T-helper 1 cell treated with Interleukin-12 subunit alpha and Interleukin-12 subunit beta and Interleukin-4 antibody, amounts not matched to agents 30 ng/mL and 1 ng/mL, for 36 hours (primary cell): ENCODE measurements at regions not wholly inside any gene's neighbourhood (a gene's known extent, or its start where the extent isn't known, plus 50 kb on each side); places are given as distances from the start of the nearest gene placed in this dataset.
"Not testable (repeated sequence)": the region's sequence is repeated elsewhere in the genome, so short reads cannot be mapped to it uniquely, and the experiment has no call there.

Experiments
- intact Hi-C: fragments of 100-400 bp; cut with micrococcal nuclease; formaldehyde crosslinking; loops from one replicate; pipeline ENCODE4 v1.15.1; 2024

DNA sequence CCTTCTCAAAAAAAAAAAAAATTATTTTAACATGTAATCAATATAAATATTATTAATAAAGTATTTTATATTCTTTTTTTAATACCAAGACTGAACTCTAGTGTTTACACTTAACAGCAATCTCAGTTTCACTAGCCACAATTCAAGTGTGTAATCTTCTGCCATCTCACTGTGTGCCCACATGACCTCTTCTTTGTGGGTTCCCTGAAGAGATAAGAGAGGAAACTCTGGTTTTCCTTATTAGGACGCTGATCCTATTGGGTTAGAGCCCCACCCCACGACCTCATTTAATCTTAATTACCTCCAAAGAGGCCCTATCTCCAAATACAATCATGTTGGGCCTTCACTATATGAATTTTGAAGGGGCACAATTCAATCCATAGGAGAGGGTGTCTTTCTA is 177.6 kb downstream of the STK31 start:
- intact Hi-C loops = no loop called here

DNA sequence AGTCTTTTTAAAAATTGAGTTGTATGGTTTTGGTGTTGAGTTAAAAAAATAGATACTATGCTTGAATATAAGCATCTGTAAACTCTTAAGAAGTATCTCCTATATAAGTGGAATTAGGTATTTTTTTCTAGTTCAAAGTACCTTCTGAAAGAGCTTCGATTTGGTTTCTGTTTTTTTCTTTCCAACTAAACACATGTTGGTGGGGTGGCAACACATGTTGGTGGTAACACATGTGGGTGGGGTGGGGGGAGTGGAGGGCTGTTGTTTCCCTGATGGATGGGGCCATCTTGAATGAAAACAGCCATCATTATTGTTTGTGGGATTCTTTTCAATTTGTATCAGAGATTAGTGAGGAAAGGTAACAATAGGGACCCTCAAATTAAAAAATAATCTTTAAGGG is 178.9 kb downstream of the STK31 start:
- intact Hi-C loops = no loop called here

DNA sequence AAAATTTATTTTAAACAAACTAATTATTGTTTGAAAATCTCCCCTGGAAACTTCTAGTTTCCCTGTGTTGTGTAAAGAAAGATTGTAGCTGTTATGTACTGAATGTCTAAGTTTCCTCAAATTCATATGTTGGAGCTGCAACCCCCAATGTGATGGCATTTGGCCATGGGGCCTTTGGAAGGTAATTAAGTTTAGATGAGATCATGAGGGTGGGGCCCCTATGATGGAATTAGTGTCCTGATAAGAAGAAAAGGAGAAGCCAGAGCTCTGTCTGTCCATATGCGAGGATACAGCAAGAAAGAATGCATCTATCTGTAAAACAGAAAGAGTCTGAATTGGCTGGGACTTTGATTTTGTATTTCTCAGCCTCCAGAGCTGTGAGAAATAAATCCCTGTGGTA is 179.5 kb downstream of the STK31 start:
- intact Hi-C loops = no loop called here

DNA sequence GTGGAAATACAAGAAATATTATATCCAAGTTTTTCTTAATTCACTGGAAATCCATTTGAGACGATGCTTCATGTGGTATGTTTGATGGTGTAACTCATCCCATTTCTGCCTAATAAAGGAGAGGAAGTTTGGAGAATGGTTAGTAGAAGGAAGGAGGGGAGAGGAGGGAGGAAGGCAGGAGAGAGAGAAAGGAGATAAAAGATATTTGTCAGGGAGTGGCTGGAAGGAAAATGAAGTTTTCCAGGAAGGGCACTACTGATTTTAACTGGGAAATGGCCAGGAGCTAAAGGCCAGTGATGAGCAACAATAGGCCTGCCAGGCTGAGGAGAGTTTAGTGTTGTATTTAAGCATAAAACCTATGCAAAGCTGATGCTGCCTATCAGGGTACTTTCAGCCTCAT is 182.0 kb downstream of the STK31 start:
- intact Hi-C loops = loop anchor here (10.0 kb wide), 2 partner anchors 537 to 627 kb away; no protein-coding TSS in a partner anchor

DNA sequence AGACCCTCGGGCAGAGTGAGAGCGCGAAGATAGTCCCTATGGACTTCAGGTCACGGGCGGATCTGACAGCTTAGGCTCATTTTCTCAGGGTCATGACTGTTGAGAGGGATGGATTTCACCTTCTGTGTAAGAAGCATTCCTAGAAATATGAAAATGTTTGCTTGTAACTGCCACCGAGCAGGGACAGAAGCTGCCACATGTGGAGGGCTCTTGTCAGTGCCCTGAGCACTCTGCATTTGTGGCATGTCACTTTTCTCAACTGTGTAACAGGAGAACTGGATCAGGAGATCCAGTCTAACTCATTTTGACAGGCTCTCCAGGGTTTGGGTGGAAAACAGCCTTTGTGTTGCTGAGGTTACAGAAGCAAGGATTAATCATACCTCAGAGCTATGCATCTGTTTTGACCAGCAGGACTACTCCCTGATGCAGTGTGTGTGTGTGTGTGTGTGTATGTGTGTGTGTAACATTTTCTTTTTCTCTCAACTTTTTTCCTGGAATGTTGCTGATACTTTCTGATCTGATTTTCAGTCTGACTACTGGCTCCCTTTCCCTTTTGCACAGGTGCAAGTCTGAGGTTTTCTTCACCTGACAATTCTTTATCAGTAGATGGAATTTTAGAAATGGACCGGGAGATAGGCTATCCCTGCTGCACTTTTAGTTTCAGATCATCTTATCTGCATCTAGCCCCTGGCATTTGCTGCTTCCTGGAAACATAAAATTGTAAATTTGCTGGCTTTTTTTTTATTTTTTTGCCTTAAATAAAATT is 183.3 kb downstream of the STK31 start:
- intact Hi-C loops = loop anchor here (10.0 kb wide), 2 partner anchors 539 to 629 kb away; no protein-coding TSS in a partner anchor

DNA sequence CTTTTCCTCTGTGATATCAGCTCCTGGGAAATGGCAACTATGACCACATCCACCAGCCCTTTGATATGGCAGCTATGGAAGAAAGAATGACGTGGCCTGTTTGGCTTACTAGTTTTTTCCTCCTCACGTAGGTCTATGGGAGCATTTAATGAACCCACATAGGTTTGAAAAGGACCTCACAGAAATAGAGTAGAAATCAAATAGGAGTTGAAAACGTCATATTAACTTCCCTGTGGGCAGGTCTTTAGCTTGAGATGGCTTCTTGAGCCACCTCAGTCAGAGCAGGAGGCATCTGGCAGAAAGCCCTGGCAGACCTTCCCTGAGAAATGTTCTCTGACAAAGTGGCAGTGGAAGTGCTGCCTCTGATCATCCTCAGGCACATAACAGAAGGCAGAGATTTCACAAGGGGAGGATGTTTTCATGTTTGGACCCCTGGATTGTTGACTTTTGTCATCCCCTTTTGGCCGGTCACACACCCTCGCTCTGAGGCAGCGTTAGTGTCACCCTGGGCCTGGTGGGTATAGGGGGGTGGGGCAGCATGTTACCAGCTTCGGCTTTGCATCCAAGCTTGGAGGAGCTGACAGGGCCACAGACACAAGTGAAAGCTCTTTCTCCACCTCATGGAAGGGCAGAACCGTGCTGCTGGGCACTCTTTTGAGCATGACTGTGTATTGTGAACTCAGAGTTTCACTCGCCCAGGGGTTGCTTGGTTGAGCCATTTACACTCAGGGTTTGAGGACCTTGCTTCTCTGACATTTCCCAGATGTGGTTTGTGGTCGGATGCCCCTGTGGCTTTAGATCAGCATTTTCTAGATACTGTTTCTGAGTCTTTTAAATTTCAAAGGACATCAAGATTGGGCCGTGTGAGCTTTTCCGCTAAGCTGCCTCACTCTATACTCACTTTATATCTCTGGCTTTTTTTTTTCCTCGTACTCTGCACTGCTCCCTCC is 184.2 kb downstream of the STK31 start:
- intact Hi-C loops = loop anchor here (10.0 kb wide), 2 partner anchors 539 to 629 kb away; no protein-coding TSS in a partner anchor

DNA sequence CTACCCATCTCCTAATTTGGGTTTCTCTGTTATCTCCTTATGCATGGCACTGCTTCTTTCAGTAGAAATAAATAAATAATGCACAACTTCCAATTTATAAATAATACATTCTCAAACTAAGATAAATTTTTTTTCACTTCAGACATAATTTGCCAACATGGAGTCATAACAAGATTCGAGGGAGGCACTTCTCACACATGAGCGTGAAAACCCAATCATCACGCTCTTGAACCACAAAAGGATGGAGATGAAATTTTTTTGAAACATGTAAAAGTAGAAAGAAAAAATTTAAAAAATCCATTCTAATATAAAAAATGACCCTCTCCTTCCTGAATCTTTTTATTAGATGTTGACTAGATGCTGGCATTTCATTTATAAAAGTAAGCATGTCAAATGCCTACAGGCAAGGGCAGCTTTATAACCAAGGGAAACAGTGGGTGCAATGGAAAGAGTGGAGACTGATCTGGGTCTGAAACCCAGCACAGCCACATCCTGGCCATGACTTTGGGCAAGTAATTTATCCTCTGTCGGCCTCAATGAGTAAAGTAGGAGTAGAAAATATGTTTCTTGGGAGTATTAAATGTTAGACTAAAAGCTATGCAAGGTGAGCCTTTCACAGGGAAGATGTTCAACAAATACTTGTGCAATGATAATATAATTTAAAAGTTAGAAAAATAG is 185.0 kb downstream of the STK31 start:
- intact Hi-C loops = loop anchor here (10.0 kb wide), 2 partner anchors 540 to 630 kb away; no protein-coding TSS in a partner anchor

DNA sequence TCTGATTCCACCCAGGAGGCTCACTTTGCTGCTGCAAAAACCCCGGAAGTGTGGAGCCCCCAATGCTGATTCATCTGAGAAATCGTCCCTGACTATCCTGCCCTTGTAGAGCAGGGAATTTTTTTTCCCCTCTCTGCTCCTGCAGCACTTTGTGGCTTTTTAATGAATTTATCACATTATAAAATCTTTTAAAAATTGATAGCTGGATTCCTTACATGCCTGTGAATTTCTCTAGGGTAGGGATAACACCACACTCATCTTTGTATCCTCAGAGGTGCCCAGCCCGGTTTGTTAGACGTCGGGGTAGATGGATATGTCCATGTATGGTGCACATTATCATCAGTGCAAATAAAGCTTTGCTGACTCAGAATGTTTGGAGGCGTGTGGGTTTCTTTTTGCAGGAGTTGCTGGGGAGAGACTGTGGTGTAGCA is 185.7 kb downstream of the STK31 start:
- intact Hi-C loops = loop anchor here (10.0 kb wide), 2 partner anchors 541 to 631 kb away; no protein-coding TSS in a partner anchor

DNA sequence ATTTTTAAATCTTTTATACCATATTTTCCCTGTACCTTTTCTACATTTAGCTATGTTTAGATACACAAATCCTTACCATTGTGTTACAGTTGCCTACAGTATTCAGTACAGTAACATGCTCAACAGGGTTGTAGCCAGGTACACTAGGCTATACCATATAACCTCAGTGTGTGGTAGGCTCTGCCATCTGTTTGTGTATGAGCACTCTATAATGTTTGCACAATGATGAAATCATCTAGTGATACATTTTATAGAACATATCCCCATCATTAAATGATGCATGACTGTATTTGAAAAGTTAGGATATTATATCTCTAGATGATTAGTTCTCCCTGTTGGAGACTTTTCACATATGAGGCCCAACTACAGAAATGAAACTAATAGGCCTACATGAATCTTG is 188.6 kb downstream of the STK31 start:
- intact Hi-C loops = loop anchor here (10.0 kb wide), 2 partner anchors 544 to 634 kb away; no protein-coding TSS in a partner anchor

DNA sequence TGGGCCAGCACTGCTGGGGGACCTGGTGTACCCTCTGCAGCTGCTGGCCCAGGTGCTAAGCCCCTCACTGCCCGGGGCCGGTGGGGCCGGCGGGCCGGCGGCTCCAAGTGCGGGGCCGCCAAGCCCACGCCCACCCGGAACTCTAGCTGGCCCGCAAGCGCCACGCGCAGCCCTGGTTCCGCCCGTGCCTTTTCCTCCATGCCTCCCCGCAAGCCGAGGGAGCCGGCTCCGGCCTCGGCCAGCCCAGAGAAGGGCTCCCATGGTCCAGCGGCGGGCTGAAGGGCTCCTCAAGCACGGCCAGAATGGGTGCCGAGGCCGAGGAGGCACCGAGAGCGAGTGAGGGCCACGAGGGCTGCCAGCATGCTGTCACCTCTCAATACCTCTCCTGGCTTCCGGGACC is 194.9 kb downstream of the STK31 start:
- intact Hi-C loops = not testable (repeated sequence)

DNA sequence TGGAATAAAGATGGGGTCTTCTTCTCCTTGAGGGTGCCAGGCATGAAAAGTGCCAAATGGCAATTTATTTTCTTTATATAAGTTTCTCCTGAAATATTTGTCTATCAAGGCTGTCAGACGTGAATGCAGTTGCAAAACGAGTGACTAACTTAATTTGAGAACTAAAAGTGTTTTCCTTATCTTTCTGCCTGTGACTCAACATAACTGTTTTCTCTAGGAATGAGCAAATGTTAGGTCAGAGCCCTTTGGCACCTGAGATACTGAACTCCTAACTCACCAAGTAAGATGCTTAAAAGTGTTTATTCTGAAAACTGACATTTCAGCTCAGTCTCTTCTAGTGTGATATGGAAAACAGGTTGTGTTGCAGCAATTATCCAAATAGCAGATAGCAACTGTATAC is 197.0 kb downstream of the STK31 start:
- intact Hi-C loops = no loop called here

DNA sequence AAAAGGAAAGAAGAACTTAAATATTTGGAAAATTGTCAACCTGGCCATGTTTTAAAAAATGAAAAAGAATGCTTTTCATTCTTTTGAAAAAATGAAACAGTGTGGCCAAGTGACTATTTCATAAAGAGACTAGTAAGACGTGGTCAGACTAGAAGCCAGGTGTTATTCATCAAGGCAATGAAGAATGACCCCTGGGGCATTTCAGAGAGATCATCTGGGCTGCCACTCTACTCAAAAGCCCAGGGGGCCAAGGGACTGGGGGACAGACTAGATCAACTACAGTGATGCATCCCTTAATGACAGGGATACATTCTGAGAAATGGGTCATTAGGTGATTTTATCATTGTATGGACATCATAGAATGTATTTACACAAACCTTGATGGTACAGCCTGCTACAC is 199.4 kb downstream of the STK31 start:
- intact Hi-C loops = no loop called here

DNA sequence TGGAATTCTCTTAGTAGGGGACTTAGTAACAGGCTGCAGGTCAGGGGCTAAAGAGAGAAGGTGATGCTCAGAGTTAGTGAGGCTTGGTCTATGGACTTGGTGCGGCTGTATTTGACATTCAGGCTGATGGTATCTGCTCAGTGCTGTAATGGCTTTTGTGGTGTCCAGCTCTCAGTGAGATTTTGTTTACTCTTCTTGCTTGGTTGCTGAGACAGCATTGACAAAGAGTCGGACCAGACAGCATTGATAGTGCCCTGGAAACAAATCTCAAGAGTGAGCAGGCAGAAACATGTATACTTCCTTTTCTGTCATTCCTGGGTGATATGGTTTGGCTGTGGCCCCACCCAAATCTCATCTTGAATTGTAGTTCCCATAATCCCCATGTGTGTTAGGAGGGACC is 202.0 kb downstream of the STK31 start:
- intact Hi-C loops = no loop called here

DNA sequence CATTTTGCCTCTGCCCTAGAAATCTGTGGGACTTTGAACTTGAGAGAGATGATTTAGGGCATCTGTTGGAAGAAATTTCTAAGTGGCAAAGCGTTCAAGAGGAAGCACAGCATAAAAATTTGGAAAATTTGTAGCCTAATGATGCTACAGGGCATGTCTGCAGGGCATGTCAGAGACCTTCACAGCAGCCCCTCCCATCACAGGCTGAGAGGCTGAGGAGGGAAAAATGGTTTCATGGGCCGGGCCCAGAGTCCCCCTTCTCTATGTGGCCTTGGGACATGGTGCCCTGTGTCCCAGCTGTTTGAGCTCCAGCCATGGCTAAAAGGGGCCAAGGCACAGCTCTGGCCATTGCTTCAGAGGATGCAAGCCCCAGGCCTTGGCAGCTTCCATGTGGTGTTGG is 203.0 kb downstream of the STK31 start:
- intact Hi-C loops = no loop called here

DNA sequence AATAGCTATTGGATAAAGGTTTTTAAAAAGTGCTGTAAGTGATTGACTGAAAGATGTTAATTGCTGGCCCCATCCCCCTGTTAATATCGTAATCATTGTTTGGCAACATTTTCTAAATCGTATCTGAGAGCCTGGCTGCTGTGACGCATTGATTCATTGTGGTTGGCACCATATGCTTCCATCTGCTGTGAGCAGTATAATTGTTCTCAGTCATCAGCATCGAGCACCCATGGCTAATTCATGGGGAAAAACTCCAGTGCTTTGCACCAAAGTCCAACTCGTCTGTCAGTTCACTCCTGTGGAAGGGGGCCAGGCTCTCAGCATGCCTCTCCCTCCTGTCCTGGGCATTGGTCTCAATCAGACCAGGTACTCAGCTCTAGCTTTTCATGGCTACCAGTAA is 205.2 kb downstream of the STK31 start:
- intact Hi-C loops = no loop called here

DNA sequence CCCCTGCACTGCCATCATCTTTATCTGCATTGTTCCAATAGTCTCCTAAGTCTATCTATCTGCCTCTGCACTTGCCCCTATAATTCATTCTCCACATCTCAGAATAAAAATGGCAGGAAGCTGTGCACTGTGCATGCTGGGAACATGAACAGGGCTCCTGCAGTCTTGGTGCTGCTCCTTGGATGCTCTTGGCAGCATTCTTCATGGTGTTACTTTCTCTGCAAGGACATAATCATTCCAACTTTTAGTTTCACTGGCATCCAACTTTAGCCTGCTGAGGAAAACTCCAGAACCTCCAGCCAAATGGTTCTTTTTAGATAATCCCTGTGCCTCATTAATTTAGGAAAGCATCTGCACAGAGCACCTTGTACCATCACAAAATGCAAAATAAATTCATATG is 208.3 kb downstream of the STK31 start:
- intact Hi-C loops = no loop called here

DNA sequence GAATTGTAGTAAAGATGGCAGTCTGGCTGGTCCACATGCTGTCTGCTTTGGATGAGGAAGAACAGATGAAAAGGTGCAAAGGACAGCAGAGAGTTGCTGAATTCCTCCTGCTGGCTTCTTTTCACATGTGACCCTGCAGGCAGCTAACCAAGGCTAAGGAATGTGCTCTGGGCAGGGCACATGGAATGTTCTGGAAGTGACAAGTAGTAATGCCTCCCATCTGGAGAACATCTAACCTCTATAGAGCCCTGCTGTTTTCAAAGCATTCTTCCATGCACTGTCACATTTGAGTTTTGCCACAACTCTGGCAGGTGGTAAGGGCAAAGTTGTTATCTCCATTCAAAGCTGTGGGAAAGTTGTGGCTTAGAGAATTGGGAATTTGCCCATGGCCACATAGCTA is 208.8 kb downstream of the STK31 start:
- intact Hi-C loops = no loop called here

DNA sequence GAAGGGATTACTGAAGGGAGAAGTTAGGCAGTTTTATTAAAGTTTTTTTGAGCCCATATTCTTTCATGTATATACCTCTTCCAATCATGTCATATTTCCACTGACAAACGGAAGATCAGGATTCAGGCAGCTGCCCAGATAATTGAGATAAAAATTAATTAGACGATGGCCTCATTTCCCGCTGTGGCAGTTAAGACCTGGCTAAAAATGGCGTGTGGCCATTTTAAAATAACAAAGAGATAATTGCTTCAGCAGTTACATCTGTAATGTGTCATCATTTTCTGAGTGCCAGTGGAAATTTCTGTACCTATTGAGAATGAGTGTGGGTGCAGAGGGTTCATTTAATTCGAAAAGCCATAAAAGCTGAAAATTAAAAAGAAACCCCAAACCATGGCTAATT is 215.1 kb downstream of the STK31 start:
- intact Hi-C loops = no loop called here

DNA sequence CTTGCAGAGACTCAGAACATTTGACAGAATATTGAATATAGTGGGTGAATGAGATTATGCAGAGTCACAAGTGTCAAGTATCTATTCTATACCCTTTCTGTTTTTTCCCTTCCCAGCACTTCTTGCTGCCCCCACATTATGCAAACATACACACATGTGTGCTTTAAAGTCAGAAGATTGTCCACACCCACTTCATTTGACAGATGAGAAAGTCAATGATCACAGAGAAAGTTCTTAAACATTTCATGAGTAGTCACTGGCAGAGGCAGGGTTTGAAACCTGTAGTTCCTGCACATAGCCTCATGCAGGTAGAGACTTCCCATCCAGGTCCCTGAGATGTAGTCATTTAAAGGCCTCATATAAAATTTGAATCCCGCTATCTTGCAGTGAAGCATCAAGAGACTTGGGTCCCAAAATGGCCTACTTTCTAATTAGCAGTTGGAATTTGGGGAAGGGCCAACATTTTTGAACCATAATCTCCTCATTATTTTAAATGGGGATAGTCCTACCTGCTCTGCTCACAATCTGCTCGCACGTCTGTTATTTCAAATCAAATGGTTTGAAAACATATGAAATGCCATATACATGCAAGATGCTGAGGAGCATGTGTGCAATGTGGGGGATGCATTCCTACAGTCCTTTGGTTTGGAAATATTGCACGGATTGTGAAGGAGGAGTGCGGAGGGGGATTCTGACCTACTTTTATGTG is 217.8 kb downstream of the STK31 start:
- intact Hi-C loops = no loop called here

DNA sequence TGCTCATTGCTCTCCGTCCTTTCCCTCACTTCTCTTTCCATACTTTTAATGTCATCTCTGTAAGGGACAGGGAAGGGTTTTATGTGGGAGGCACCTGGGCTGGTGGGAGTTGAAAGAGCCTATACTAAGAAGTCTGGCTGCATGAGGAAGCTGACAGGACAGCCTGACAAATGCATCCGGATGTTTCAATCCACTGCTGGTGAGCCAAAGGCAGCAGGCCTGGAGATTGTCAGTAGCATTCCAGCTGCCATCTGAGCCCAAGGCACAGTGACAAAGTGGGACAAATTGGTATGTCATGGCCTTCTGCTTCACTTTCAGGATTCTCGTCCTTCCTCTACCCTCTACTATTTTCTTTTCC is 218.4 kb downstream of the STK31 start:
- intact Hi-C loops = no loop called here

DNA sequence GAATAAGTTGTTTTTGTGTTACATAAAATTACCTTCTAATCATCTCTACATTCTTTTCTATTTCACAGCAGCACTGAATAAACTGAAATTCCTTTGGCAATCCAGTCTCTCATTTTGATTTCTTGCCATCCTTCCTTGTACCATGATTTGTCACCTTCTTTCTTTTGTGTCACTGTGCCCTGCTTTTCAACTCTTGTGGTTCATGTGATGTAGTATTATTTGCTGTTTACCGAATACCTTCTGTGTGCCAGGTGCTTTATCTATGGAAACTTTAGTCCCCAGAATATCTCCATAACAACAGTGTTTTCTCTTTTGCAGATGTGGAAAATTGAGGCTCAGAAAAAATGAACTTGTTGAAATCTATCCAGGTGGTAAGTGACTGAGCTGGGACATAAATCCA is 220.3 kb downstream of the STK31 start:
- intact Hi-C loops = no loop called here
